HT-29 (cell line): ENCODE measurements at regions not wholly inside any gene's neighbourhood (a gene's known extent, or its start where the extent isn't known, plus 50 kb on each side); places are given as distances from the start of the nearest gene placed in this dataset.
"Not testable (repeated sequence)": the region's sequence is repeated elsewhere in the genome, so short reads cannot be mapped to it uniquely, and the experiment has no call there.

ENCODE experiments used
- DNase-seq: peaks from one replicate; pipeline ENCODE4 v3.0.0-alpha.2; 2015; ENCODE audit warnings: low spot score

DNA sequence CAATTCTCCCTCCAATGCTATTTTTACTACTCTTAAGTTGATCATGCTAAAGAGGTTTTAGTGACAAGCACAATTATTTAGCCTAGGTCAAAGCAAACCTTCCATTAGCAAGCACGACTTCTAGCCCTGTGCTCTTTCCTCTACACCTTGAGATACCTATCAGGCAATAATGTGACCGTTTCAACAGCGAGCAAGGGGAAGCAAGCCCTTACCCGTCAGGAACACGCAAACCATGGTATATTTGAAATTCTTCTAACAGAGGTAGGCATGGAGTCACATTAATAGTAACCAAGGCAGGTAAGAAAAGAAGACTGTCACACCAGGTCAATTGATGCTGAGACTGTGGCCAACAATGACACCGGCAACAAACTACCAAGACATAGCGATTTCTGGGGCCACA is 68.9 kb upstream of the VGLL4 start:
- DNase-seq, result no peak

GRCh38 chr3:11711876-11712275 is 68.2 kb upstream of the VGLL4 start:
- DNase-seq, result no peak

GRCh38 chr3:11709782-11710181 is 66.1 kb upstream of the VGLL4 start:
- DNase-seq, result no peak

DNA sequence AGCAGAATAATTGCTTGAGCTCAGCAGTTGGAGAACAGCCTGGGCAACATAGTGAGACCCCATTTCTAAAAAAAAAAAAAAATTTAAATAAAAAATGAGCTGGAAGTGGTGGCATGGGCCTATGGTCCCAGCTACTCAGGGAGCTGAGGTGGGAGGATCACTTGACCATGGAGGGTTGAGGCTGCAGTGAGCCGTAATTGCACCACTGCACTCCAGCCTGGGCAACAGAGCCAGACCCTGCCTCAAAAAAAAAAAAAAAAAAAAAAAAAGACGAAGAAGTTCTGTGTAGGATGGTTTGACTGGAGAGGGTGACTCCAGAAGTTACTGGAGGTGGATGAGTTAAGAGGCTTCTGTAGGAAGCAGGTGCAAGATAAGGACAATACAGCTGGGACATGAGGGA is 63.4 kb upstream of the VGLL4 start:
- DNase-seq, result not testable (repeated sequence)

DNA sequence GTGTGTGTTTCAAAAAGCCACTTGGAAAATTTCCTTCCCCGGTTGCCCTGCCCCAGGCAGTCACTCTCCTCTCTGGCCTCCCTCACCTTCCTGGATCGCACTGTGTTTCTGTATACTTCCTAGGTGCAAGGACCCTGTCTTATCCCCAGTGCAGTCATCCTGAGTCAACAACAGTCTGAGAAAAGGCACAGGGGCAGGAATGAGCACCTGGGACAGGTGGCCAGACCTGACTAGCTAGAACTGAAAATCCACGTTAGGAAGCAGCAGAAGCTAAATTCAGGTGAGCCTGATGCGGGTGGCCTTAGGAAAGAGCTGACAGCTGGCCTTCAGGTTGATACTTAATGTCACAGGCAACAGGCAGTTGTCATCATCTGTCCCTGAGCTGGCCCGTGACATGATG is 62.9 kb upstream of the VGLL4 start:
- no peak for DNase-seq

- no peak for DNase-seq
Measured at GRCh38 chr3:11705049-11705448, 61.3 kb upstream of the VGLL4 start.

- DNase-seq, result no peak
Measured at GRCh38 chr3:11703146-11703545, 59.4 kb upstream of the VGLL4 start.

GRCh38 chr3:11699083-11699427 is 55.3 kb upstream of the VGLL4 start:
- DNase-seq, result no peak

- DNase-seq, result no peak
Measured at GRCh38 chr3:11698326-11699082, 54.8 kb upstream of the VGLL4 start.

- DNase-seq, result no peak
Measured at GRCh38 chr3:11697701-11698100, 54.0 kb upstream of the VGLL4 start.

DNA sequence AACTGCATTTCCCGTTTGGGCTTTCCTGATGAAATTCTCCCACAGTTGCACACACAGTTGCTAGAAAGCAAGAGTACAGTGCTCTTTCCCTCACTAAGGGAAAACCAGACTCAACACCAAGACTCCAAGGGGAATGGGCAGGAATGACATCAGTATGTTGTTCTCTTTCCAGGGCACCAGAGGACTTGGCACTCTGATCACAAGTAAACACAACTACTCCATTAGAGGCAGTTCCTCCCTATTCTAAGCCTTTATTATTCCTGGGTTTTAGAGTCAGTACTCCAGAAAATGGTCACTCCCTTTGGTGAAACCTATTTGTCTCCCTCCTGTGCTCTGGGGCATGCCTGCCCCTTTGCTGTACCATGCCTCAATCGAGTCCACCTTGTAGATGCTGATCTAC is 52.3 kb upstream of the VGLL4 start:
- DNase-seq, result no peak
